WTC11 (cell line): ENCODE measurements at regions not wholly inside any gene's neighbourhood (a gene's known extent, or its start where the extent isn't known, plus 50 kb on each side); places are given as distances from the start of the nearest gene placed in this dataset.

Experiments used
- ATAC-seq: fragments of 200-7000 bp; cut with Tn5 transposase; 2 replicates; pipeline ENCODE4 v1.10.0; 2021; ENCODE audit warnings: mild to moderate bottlenecking, moderate library complexity
- CTCF ChIA-PET: fragments of 300-600 bp; sonication (Branson Sonifier 250); formaldehyde crosslinking; loops from one replicate; lab custom pipeline; 2021; ENCODE audit warnings: antibody characterized with exemption; lab: Charles Lee
- POLR2A ChIA-PET: fragments of 350-600 bp; sonication (Branson Sonifier 250); formaldehyde crosslinking; loops from one replicate; lab custom pipeline; 2021; ENCODE audit warnings: antibody characterized with exemption; lab: Charles Lee
- DNase-seq: peaks from one replicate; pipeline ENCODE4 v3.0.0; 2021; ENCODE audit warnings: low spot score
- H3K27ac Mint-ChIP-seq: 2 replicates; pipeline ENCODE4 v1.8.0; 2021; ENCODE audit warnings: mixed read lengths
- H3K27me3 Mint-ChIP-seq: 2 replicates; pipeline ENCODE4 v1.8.0; 2021; ENCODE audit warnings: low read depth, mild to moderate bottlenecking, moderate library complexity, mixed read lengths
- H3K36me3 Mint-ChIP-seq: 2 replicates; pipeline ENCODE4 v1.8.0; 2021; ENCODE audit warnings: mixed read lengths
- H3K4me1 Mint-ChIP-seq: 2 replicates; pipeline ENCODE4 v1.8.0; 2022; ENCODE audit warnings: mixed read lengths
- H3K4me3 Mint-ChIP-seq: 2 replicates; pipeline ENCODE4 v1.8.0; 2021; ENCODE audit warnings: mild to moderate bottlenecking, moderate library complexity, mixed read lengths
- H3K9me3 Mint-ChIP-seq: 2 replicates; pipeline ENCODE4 v1.8.0; 2021; ENCODE audit warnings: mixed read lengths
- ETV6 ChIP-seq: sonication (generic); formaldehyde crosslinking; IDR thresholded peaks from 2 replicates; pipeline ENCODE4 v1.8.1; 2022; ENCODE audit warnings: mild to moderate bottlenecking, missing genetic modification reagents
- FOXJ3 ChIP-seq: sonication (generic); formaldehyde crosslinking; IDR thresholded peaks from 2 replicates; pipeline ENCODE4 v1.9.0; 2021; ENCODE audit warnings: missing genetic modification reagents, mild to moderate bottlenecking, borderline replicate concordance
- GABPB1 ChIP-seq: sonication (generic); formaldehyde crosslinking; IDR thresholded peaks from 2 replicates; pipeline ENCODE4 v1.8.1; 2023; ENCODE audit warnings: mild to moderate bottlenecking, missing genetic modification reagents
- HMGXB4 ChIP-seq: sonication (generic); formaldehyde crosslinking; IDR thresholded peaks from 2 replicates; pipeline ENCODE4 v1.8.1; 2023; ENCODE audit warnings: mild to moderate bottlenecking, moderate library complexity, missing genetic modification reagents
- IRF2 ChIP-seq: sonication (generic); formaldehyde crosslinking; IDR thresholded peaks from 2 replicates; pipeline ENCODE4 v1.8.0; 2022; ENCODE audit warnings: low read depth, missing genetic modification reagents, borderline replicate concordance
- MXD4 ChIP-seq: fragments of 250-450 bp; sonication (Bioruptor Pico); IDR thresholded peaks from 2 replicates; pipeline ENCODE4 v1.8.0; 2021; ENCODE audit warnings: mild to moderate bottlenecking, moderate library complexity, borderline replicate concordance
- NFATC4 ChIP-seq: fragments of 250-450 bp; sonication (Bioruptor Pico); IDR thresholded peaks from 2 replicates; pipeline ENCODE4 v1.9.0; 2021; ENCODE audit warnings: mild to moderate bottlenecking
- PRDM15 ChIP-seq: sonication (generic); formaldehyde crosslinking; IDR thresholded peaks from 2 replicates; pipeline ENCODE4 v1.8.0; 2022; ENCODE audit warnings: missing genetic modification reagents
- SMAD4 ChIP-seq: sonication (generic); formaldehyde crosslinking; IDR thresholded peaks from 2 replicates; pipeline ENCODE4 v1.8.0; 2022; ENCODE audit warnings: mild to moderate bottlenecking, missing genetic modification reagents
- TEAD1 ChIP-seq: sonication (generic); formaldehyde crosslinking; IDR thresholded peaks from 2 replicates; pipeline ENCODE4 v1.8.0; 2022; ENCODE audit warnings: mild to moderate bottlenecking, missing genetic modification reagents
- ZNF263 ChIP-seq: sonication (generic); formaldehyde crosslinking; IDR thresholded peaks from 2 replicates; pipeline ENCODE4 v1.8.1; 2022; ENCODE audit warnings: low read depth, mild to moderate bottlenecking, moderate library complexity, missing genetic modification reagents
- TF ChIP-seq, protein P1 (sequence below): sonication (generic); formaldehyde crosslinking; IDR thresholded peaks from 2 replicates; pipeline ENCODE4 v1.8.1; 2023; ENCODE audit warnings: mild to moderate bottlenecking, missing genetic modification reagents
- TF ChIP-seq, protein P2 (sequence below): sonication (generic); formaldehyde crosslinking; conservative IDR thresholded peaks from 2 replicates; pipeline ENCODE4 v1.8.1; 2023; ENCODE audit warnings: mild to moderate bottlenecking, low read depth, missing genetic modification reagents, moderate library complexity
- TF ChIP-seq, protein P3 (sequence below): sonication (generic); formaldehyde crosslinking; IDR thresholded peaks from 2 replicates; pipeline ENCODE4 v1.8.1; 2023; ENCODE audit warnings: mild to moderate bottlenecking, missing genetic modification reagents
- TF ChIP-seq, protein P4 (sequence below): sonication (generic); formaldehyde crosslinking; IDR thresholded peaks from 2 replicates; pipeline ENCODE4 v1.8.0; 2023; ENCODE audit warnings: missing genetic modification reagents

DNA sequence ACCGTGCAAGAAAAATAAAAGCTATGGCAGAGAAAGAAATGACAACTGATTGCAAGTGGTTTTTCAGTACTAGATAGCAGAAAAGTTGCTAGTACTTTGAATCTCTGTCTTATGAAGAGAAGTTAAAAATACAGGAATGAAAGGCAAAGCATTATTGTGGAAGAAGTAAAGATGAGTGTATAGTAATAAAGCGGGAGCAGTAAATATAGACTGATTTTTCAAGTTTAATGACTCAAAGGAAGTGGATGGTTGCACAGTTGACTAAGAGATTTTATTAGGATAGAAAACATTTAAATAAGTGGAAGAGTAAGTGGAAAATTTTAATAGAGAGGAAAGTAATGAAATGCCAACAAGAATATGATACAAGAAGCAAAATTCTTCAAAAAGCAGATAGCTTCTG lies 1076.1 kb upstream of the CADM2 start (continued):
- TF ChIP-seq, protein P1, sequence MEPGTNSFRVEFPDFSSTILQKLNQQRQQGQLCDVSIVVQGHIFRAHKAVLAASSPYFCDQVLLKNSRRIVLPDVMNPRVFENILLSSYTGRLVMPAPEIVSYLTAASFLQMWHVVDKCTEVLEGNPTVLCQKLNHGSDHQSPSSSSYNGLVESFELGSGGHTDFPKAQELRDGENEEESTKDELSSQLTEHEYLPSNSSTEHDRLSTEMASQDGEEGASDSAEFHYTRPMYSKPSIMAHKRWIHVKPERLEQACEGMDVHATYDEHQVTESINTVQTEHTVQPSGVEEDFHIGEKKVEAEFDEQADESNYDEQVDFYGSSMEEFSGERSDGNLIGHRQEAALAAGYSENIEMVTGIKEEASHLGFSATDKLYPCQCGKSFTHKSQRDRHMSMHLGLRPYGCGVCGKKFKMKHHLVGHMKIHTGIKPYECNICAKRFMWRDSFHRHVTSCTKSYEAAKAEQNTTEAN (CRISPR knock-in tag), result no peak
- TF ChIP-seq, protein P2, sequence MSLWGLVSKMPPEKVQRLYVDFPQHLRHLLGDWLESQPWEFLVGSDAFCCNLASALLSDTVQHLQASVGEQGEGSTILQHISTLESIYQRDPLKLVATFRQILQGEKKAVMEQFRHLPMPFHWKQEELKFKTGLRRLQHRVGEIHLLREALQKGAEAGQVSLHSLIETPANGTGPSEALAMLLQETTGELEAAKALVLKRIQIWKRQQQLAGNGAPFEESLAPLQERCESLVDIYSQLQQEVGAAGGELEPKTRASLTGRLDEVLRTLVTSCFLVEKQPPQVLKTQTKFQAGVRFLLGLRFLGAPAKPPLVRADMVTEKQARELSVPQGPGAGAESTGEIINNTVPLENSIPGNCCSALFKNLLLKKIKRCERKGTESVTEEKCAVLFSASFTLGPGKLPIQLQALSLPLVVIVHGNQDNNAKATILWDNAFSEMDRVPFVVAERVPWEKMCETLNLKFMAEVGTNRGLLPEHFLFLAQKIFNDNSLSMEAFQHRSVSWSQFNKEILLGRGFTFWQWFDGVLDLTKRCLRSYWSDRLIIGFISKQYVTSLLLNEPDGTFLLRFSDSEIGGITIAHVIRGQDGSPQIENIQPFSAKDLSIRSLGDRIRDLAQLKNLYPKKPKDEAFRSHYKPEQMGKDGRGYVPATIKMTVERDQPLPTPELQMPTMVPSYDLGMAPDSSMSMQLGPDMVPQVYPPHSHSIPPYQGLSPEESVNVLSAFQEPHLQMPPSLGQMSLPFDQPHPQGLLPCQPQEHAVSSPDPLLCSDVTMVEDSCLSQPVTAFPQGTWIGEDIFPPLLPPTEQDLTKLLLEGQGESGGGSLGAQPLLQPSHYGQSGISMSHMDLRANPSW (CRISPR knock-in tag), result no peak
- TF ChIP-seq HMGXB4 (CRISPR knock-in tag) (no peak), ZNF263 (CRISPR knock-in tag) (no peak)

GRCh38 chr3:83890039-83890762 lies 1068.6 kb upstream of the CADM2 start:
- TF ChIP-seq, protein P1 (CRISPR knock-in tag), result no peak
- TF ChIP-seq, protein P3, sequence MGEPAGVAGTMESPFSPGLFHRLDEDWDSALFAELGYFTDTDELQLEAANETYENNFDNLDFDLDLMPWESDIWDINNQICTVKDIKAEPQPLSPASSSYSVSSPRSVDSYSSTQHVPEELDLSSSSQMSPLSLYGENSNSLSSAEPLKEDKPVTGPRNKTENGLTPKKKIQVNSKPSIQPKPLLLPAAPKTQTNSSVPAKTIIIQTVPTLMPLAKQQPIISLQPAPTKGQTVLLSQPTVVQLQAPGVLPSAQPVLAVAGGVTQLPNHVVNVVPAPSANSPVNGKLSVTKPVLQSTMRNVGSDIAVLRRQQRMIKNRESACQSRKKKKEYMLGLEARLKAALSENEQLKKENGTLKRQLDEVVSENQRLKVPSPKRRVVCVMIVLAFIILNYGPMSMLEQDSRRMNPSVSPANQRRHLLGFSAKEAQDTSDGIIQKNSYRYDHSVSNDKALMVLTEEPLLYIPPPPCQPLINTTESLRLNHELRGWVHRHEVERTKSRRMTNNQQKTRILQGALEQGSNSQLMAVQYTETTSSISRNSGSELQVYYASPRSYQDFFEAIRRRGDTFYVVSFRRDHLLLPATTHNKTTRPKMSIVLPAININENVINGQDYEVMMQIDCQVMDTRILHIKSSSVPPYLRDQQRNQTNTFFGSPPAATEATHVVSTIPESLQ (CRISPR knock-in tag), result no peak
- TF ChIP-seq SMAD4 (CRISPR knock-in tag), result no peak
- TF ChIP-seq, protein P4, sequence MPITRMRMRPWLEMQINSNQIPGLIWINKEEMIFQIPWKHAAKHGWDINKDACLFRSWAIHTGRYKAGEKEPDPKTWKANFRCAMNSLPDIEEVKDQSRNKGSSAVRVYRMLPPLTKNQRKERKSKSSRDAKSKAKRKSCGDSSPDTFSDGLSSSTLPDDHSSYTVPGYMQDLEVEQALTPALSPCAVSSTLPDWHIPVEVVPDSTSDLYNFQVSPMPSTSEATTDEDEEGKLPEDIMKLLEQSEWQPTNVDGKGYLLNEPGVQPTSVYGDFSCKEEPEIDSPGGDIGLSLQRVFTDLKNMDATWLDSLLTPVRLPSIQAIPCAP (CRISPR knock-in tag), result no peak
- TF ChIP-seq ETV6 (CRISPR knock-in tag), result no peak
- TF ChIP-seq GABPB1 (CRISPR knock-in tag), result no peak
- TF ChIP-seq TEAD1, result no peak
- TF ChIP-seq PRDM15 (CRISPR knock-in tag), result no peak
- TF ChIP-seq NFATC4 (CRISPR knock-in tag), result no peak
- TF ChIP-seq MXD4, result no peak
- TF ChIP-seq FOXJ3 (CRISPR knock-in tag), result no peak
- no peak for TF ChIP-seq IRF2 (CRISPR knock-in tag)
- TF ChIP-seq, all 79 proteins: peak for 0
- Mint-ChIP-seq H3K9me3 (no peaks in the 10 kb centered on the region), H3K27me3 (no peaks in the 10 kb centered on the region), H3K36me3 (no peaks in the 10 kb centered on the region), H3K4me1 (no peaks in the 10 kb centered on the region), H3K27ac (no peak overlapping the region), H3K4me3 (no peak overlapping the region)
- ATAC-seq, result no peak
- no peak for DNase-seq
- CTCF ChIA-PET, result no interaction called here
- POLR2A ChIA-PET, result no interaction called here
